Heart left ventricle (tissue), 16 donors: ENCODE measurements at regions not wholly inside any gene's neighbourhood (a gene's known extent, or its start where the extent isn't known, plus 50 kb on each side); places are given as distances from the start of the nearest gene placed in this dataset.
A peak's percentile ranks its signal among the peaks of the same experiment; 100 is the strongest.

Experiments
- ATAC-seq, 4 donors: fragments of 200-7000 bp; cut with Tn5 transposase; one replicate each; pipeline ENCODE4 v1.9.1; 2020 to 2022; ENCODE audit warnings: moderate library complexity in 4 of 4, mild to moderate bottlenecking in 3 of 4, moderate number of reproducible peaks in 1 of 4
- DNase-seq, 5 donors: peaks; one replicate each; pipeline ENCODE4 v3.0.0-alpha.2; 2020
- H3K27ac ChIP-seq, 12 donors: fragments of 200-600 bp; sonication (generic) in 4 of 12; one replicate each; pipeline versions ENCODE4 v1.5.0 to v1.8.0; 2016 to 2022; ENCODE audit warnings: mild to moderate bottlenecking in 2 of 12
- H3K27me3 ChIP-seq, 9 donors: fragments of 200-600 bp; sonication (generic) in 2 of 9; one replicate each; pipeline versions ENCODE4 v1.5.1 to v1.8.0; 2016 to 2022; ENCODE audit warnings: mild to moderate bottlenecking in 3 of 9
- H3K36me3 ChIP-seq, 9 donors: fragments of 200-600 bp; sonication (generic) in 2 of 9; one replicate each; pipeline versions ENCODE4 v1.5.0 to v1.8.0; 2018 to 2022; ENCODE audit warnings: mild to moderate bottlenecking in 2 of 9
- H3K4me1 ChIP-seq, 12 donors: fragments of 200-600 bp; sonication (generic) in 4 of 12; one replicate each; pipeline versions ENCODE4 v1.5.0 to v1.8.0; 2016 to 2022; ENCODE audit warnings: mild to moderate bottlenecking in 3 of 12
- H3K4me3 ChIP-seq, 12 donors: fragments of 200-600 bp; sonication (generic) in 4 of 12; one replicate each; pipeline versions ENCODE4 v1.5.0 to v1.8.0; 2017 to 2022; ENCODE audit warnings: mild to moderate bottlenecking in 9 of 12, moderate library complexity in 4 of 12
- H3K9me3 ChIP-seq, 12 donors: fragments of 200-600 bp; sonication (generic) in 4 of 12; one replicate each; pipeline versions ENCODE4 v1.5.0 to v1.8.0; 2016 to 2022; ENCODE audit warnings: mild to moderate bottlenecking in 1 of 12
- POLR2A ChIP-seq, 2 donors: fragments of 450-650 bp; IDR thresholded peaks; one replicate each; pipeline ENCODE4 v1.6.1; 2017; ENCODE audit warnings: antibody characterized with exemption in 2 of 2, mild to moderate bottlenecking in 2 of 2, moderate library complexity in 2 of 2
- WGBS, 4 donors: extraction: QIAGEN DNeasy Blood & Tissue Kit in 2 of 4; methylation state at CpG; one replicate each; pipeline versions ENCODE4 v1.1.5 to v1.1.7; 2013 to 2018; 5-methylcytosine and 5-hydroxymethylcytosine counted together
- intact Hi-C, 10 donors: fragments of 100-400 bp; cut with DNase I; formaldehyde crosslinking; loops; one replicate each; pipeline versions ENCODE4 v1.11.1 to v1.14.2; 2022
- TF ChIP-seq, protein P1 (sequence below), 12 donors: fragments of 200-600 bp; sonication (generic) in 4 of 12; IDR thresholded peaks; one replicate each; pipeline versions ENCODE4 v1.5.0 to v1.8.0; 2018 to 2022; ENCODE audit warnings: antibody characterized with exemption in 12 of 12, mild to moderate bottlenecking in 5 of 12
- donor health status: ischemic (EF 13 %, LVEDD 7.1; RV severe dilation, severe dysfunction).
- donor health status: healthy with polysubstance abuse.
- donor health status: DM: no; HTN: yes; CAD: no.
- donor health status: DM: no; HTN: no; CAD: no.
- donor health status: ischemic (EF 25% LVEDD 6.9; RV normal size, moderate dysfunction).
- donor health status: ischemic (EF 25% LVEDD 5.7; RV mildly dilated, moderate dysfunction).
- donor health status: healthy.
- donor health status: DM: yes; HTN: yes; CAD: no.
- donor health status: ischemic (EF 35%, LVEDD 5.7; RV mildly dilated, moderate dysfunction).
- donor health status: nonischemic (EF 11% LVEDD 7.7; RV severe dilation, severe dysfunction).
- donor health status: DM: yes; HTN: yes; CAD: no.
- donor health status: PGD.
- donor health status: ischemic (EF 29% LVEDD 5.4; RV normal size, mild dysfunction).
- donor health status: nonischemic (EF 23%, LVEDD 6.1; RV moderate dilation, normal function).

DNA sequence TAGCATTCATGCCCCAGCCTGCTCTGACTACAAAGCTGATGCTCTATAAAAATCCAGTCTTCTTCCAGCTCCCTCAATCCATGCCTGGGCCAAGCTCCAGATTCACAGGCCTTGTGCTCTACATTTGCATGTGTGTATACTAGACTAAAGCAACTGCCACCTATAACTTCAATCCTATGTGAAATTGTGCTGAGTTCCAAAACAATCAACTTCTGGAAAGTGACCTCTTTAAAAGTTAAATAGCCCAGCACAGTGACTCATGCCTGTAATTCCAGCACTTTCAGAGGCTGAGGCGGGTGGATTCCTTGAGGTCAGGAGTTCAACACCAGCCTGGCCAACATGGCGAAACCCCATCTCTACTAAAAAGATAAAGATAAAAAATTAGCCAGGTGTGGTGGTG, 114.3 kb upstream of the ZC3H12C start:
- DNase-seq (no peak), ATAC-seq (no peak)
- WGBS, 4 donors: 91 to 100% (median 94%) methylated on average over 2 of the region's 2 CpGs
- H3K4me1 ChIP-seq: no peaks in the 10 kb centered on the region
- no peaks in the 10 kb centered on the region for H3K27me3 ChIP-seq
- H3K4me3 ChIP-seq: no peak overlapping the region
- intact Hi-C loops: loop anchor here in 1 of 10 donors (10.0 kb wide), 1 partner anchor 86 kb away; no protein-coding TSS in a partner anchor
- H3K9me3 ChIP-seq: peaks cover 0 to 9% (median 0%) of the 10 kb centered on the region in 12 donors
- H3K27ac ChIP-seq: no peak overlapping the region
- TF ChIP-seq POLR2A (IDR thresholded peaks at IDR 0.05): no peak
- TF ChIP-seq, protein P1, sequence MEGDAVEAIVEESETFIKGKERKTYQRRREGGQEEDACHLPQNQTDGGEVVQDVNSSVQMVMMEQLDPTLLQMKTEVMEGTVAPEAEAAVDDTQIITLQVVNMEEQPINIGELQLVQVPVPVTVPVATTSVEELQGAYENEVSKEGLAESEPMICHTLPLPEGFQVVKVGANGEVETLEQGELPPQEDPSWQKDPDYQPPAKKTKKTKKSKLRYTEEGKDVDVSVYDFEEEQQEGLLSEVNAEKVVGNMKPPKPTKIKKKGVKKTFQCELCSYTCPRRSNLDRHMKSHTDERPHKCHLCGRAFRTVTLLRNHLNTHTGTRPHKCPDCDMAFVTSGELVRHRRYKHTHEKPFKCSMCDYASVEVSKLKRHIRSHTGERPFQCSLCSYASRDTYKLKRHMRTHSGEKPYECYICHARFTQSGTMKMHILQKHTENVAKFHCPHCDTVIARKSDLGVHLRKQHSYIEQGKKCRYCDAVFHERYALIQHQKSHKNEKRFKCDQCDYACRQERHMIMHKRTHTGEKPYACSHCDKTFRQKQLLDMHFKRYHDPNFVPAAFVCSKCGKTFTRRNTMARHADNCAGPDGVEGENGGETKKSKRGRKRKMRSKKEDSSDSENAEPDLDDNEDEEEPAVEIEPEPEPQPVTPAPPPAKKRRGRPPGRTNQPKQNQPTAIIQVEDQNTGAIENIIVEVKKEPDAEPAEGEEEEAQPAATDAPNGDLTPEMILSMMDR (IDR thresholded peaks at IDR 0.05): no peak
- no peaks in the 10 kb centered on the region for H3K36me3 ChIP-seq

DNA sequence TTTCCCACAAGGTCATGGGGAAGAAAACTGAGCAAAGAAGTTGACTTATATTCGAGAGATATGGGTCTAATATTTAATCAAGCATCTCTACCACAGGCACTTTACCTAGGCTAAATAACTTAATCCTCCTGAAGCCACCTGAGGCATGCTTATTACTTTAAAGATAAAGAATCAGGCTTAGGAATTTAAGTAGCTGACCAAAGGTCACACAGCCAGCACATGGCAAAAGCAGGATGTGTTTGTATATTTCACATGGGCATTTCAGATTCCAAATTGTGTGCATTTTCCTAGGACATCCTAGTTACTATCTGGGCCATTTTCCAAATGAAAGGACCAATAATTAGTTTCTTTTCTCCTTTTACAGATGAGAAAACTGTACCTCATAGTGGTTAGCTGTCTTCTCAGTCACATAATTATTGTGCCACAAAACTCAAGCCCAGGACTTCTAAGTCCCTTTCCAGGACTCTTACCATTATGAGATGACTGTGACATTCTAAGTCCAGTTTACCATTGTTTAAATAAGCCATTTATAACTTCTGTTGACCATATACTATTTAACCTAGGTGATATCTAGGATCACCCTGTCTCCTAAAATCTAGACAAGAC, 112.1 kb upstream of the ZC3H12C start:
- Histone ChIP-seq H3K4me3 (no peak overlapping the region), H3K27ac (no peak overlapping the region), H3K9me3 (peaks cover 0 to 9% (median 0%) of the 10 kb centered on the region in 12 donors), H3K4me1 (peaks cover 0 to 8% (median 0%) of the 10 kb centered on the region in 12 donors), H3K27me3 (no peaks in the 10 kb centered on the region), H3K36me3 (no peaks in the 10 kb centered on the region)
- ATAC-seq: no peak
- TF ChIP-seq, protein P1 (IDR thresholded peaks at IDR 0.05): no peak
- DNase-seq: no peak
- 52 to 80% (median 69%) methylated on average over 1 of the region's 1 CpG for WGBS, 4 donors
- intact Hi-C loops: no loop called here

DNA sequence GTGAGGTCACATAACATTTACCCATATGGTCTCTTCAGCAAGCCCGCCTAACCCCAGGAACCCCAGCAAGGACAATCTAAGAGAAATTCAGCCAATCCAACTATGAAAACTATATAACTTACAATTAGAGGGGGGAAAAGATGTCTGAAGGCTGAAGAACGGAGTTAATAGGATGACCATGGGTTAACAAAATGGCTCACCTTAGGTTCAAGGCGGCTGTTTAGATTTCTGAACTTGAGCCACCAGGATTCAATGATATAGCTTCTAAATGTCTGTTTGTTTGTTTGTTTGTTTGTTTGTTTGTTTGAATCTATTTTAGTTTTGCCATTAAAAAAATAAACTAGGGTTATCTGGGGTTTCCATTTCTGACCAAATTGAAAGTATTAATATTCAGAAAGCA, 109.8 kb upstream of the ZC3H12C start:
- H3K36me3 ChIP-seq: no peaks in the 10 kb centered on the region
- no peaks in the 10 kb centered on the region for H3K27me3 ChIP-seq
- 95 to 98% (median 96%) methylated on average over 3 of the region's 3 CpGs for WGBS, 4 donors
- H3K4me1 ChIP-seq: peaks cover 0 to 8% (median 0%) of the 10 kb centered on the region in 12 donors
- no peak for ATAC-seq
- TF ChIP-seq, protein P1 (IDR thresholded peaks at IDR 0.05): no peak
- no peak for TF ChIP-seq POLR2A (IDR thresholded peaks at IDR 0.05)
- H3K9me3 ChIP-seq: no peaks in the 10 kb centered on the region
- no peak for DNase-seq
- intact Hi-C loops: no loop called here
- no peak overlapping the region for H3K4me3 ChIP-seq
- no peak overlapping the region for H3K27ac ChIP-seq

DNA sequence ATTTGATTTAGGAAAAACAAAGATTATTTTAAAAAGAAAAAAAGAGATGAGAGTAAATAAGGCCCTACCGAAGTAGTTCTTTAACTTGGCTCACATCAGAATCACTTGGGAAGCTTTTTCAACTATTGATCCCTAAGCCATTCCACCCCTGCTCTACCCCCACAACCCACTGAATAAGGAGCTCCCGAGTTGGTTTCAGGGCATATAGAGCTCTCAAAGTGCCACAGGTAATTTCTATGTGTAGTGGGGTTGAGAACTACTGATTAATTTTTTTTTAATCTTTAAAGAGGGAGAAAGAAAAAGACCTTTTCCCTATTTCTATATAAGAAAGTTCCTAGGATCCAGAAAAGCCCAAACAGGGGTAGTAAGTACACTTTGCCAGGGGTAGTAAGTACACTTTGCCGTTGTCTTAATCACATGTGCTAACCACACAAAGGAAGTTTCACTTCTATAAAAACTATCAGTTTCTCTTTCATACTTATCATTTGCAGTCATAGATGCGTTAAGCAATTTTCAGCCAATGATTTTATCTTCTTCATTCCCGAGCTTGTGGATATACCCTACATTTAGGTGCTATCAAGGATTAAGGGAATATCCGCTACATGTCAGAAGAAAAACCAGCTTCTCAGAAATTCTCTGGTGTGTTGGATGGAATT, 108.4 kb upstream of the ZC3H12C start:
- intact Hi-C loops: no loop called here
- no peaks in the 10 kb centered on the region for H3K36me3 ChIP-seq
- WGBS, 4 donors: 74 to 82% (median 76%) methylated on average over 6 of the region's 6 CpGs
- no peak overlapping the region for H3K4me3 ChIP-seq
- ATAC-seq (peak in 1 of 4 donors; percentile 36), DNase-seq (no peak)
- peak overlapping the region in 2 of 12 donors; percentile 10 to 26 for H3K27ac ChIP-seq
- peaks cover 0 to 11% (median 0%) of the 10 kb centered on the region in 12 donors for H3K4me1 ChIP-seq
- TF ChIP-seq, protein P1 (IDR thresholded peaks at IDR 0.05): no peak
- TF ChIP-seq POLR2A (IDR thresholded peaks at IDR 0.05): no peak
- no peaks in the 10 kb centered on the region for H3K27me3 ChIP-seq
- H3K9me3 ChIP-seq: no peaks in the 10 kb centered on the region
